ENCODE measurements at regions not wholly inside any gene's neighbourhood (a gene's known extent, or its start where the extent isn't known, plus 50 kb on each side); places are given as distances from the start of the nearest gene placed in this dataset.

GRCh38 chr1:234875328-234875952 is 253.2 kb downstream of the TOMM20 start:
- ATAC-seq (no peak), DNase-seq (no peak)
- no peaks in the 10 kb centered on the region for H3K9me3 Mint-ChIP-seq
- H3K36me3 Mint-ChIP-seq (ENCODE audit: low read depth), result no peaks in the 10 kb centered on the region
- ChIA-PET CTCF (no interaction called here), POLR2A (no interaction called here)
- H3K27me3 Mint-ChIP-seq, result no peaks in the 10 kb centered on the region
- no peak for TF ChIP-seq CTCF (IDR thresholded peaks at IDR 0.05)
- intact Hi-C loops (cut with micrococcal nuclease), result no loop called here
- no peak overlapping the region for H3K4me3 Mint-ChIP-seq
- H3K4me1 Mint-ChIP-seq (ENCODE audit: low read depth), result peaks cover 40% of the 10 kb centered on the region
- H3K27ac Mint-ChIP-seq, result peak overlapping the region; percentile 82

DNA sequence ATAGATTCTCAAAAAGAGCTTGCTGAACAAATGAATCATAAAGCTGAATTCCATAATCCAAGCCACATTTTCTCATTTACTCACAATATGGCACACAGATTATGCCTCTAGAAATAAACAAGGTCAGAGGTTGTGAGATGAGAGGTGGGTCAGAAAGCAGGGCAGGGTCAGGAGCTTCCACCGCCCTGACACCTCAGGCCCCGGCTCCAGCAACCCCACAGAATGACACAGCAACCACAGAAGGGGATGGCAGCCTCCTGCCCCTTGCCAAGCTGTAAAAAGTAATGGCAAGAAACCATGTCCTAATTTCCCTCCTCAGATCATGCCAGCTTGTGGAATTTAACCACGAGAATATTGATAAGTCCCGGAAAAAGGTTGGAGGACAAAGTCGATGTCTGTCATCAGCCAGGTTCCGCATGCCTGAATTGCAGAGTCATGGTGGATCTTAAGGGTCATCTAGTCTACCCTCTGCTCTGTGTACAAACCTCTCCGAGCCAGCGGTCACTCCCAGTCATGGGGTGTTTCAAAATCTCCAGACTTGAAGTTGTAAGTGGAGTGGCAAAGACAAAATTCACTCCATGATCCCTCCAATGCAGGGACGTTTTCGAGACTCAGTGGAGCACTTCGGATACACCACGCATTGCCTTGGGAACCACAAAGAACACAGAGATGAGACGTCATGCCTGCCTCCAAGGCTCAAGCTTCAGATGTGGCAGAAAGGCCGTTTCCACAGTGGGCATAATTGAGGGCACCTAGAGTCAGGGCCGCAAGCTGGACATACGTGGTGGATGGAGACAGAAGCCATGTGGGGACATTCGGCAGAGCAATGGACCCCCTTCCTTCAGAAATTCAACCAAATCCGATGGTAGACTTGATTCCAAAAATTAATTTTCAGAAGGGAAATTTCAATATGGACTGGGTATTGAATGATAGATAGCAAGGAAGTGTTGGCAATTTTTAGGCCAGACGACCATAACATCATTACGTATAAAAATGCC is 254.0 kb downstream of the TOMM20 start:
- TF ChIP-seq CTCF (IDR thresholded peaks at IDR 0.05), result no peak
- DNase-seq (no peak), ATAC-seq (no peak)
- Mint-ChIP-seq H3K27ac (no peak overlapping the region), H3K9me3 (no peaks in the 10 kb centered on the region), H3K4me1 (ENCODE audit: low read depth) (peaks cover 32% of the 10 kb centered on the region), H3K27me3 (no peaks in the 10 kb centered on the region), H3K36me3 (ENCODE audit: low read depth) (no peaks in the 10 kb centered on the region), H3K4me3 (no peak overlapping the region)
- ChIA-PET CTCF (interaction anchor here (0.8 kb wide), 1 partner anchor 151 kb away, joined by 3 read pairs; no protein-coding TSS in a partner anchor), POLR2A (interaction anchor here (0.6 to 0.8 kb wide), 2 partner anchors 24 to 188 kb away, joined by 3 read pairs; no protein-coding TSS in a partner anchor)
- intact Hi-C loops (cut with micrococcal nuclease), result no loop called here

- Mint-ChIP-seq H3K27ac (no peak overlapping the region), H3K27me3 (no peaks in the 10 kb centered on the region), H3K4me1 (ENCODE audit: low read depth) (peaks cover 30% of the 10 kb centered on the region), H3K36me3 (ENCODE audit: low read depth) (no peaks in the 10 kb centered on the region), H3K9me3 (no peaks in the 10 kb centered on the region), H3K4me3 (no peak overlapping the region)
- TF ChIP-seq CTCF (IDR thresholded peaks at IDR 0.05), result no peak
- ChIA-PET POLR2A (interaction anchor here (1.6 kb wide), 1 partner anchor 148 kb away, joined by 6 read pairs; no protein-coding TSS in a partner anchor), CTCF (no interaction called here)
- DNase-seq, result no peak
- ATAC-seq, result no peak
- intact Hi-C loops (cut with micrococcal nuclease), result no loop called here
Measured at GRCh38 chr1:234871710-234872271, 256.8 kb downstream of the TOMM20 start.

DNA sequence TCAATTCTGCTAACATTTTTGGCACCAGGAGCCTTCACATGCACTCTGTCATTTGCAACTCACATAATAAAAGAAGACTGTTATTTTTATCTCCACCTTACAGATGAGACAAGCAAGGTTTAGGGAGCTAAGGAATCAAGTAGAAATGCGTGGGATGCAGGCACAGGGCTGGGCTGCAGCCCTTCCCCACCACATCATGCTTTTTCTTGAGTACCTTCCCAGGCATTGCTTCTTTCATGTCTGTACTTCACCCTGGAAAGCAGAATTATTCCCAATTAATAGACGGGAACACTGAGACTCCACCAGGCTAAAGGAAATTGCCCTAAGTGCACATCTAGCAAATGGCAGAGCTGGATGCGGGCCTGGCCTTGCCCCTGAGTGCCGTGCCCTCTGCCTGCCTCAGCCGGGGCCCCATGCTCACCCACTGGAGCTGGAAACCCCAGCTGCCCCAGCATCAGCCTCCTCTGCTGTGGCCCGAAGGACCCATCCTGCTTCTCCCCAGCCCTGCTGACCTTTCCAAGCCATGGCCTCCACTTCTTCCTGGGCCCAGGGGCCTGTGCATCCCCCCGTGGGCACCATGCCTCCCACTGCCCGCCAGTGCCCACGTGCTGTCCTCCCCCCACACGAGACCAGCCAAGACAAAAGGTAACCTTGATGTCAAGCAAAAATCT is 257.5 kb downstream of the TOMM20 start:
- Mint-ChIP-seq H3K9me3 (no peaks in the 10 kb centered on the region), H3K27me3 (no peaks in the 10 kb centered on the region), H3K36me3 (ENCODE audit: low read depth) (no peaks in the 10 kb centered on the region), H3K4me3 (no peak overlapping the region), H3K4me1 (ENCODE audit: low read depth) (peaks cover 28% of the 10 kb centered on the region), H3K27ac (no peak overlapping the region)
- no peak for TF ChIP-seq CTCF (IDR thresholded peaks at IDR 0.05)
- ChIA-PET CTCF (no interaction called here), POLR2A (interaction anchor here (1.3 to 1.6 kb wide), 2 partner anchors 10 to 147 kb away, joined by 3 to 6 read pairs; no protein-coding TSS in a partner anchor)
- DNase-seq (no peak), ATAC-seq (no peak)
- intact Hi-C loops (cut with micrococcal nuclease), result no loop called here

Measured in activated CD8-positive, alpha-beta T cell treated with anti-CD3 and anti-CD28 coated beads for 36 hours (primary cell).